GM23338 (cell line): ENCODE measurements at regions not wholly inside any gene's neighbourhood (a gene's known extent, or its start where the extent isn't known, plus 50 kb on each side); places are given as distances from the start of the nearest gene placed in this dataset.

Source experiments
- ATAC-seq: fragments of 200-7000 bp; cut with Tn5 transposase; 3 replicates; pipeline ENCODE4 v1.9.1; 2020
- DNase-seq: peaks from one replicate; pipeline ENCODE4 v3.0.0-alpha.2; 2015; ENCODE audit warnings: low spot score
- H2AFZ ChIP-seq: fragments of 200-600 bp; sonication (generic); 2 replicates; pipeline ENCODE4 v1.8.0; 2016; ENCODE audit warnings: antibody characterized with exemption, mild to moderate bottlenecking, moderate library complexity
- H3F3A ChIP-seq: fragments of 200-600 bp; sonication (generic); replicated peaks from 2 replicates; pipeline ENCODE4 v1.8.0; 2017; ENCODE audit warnings: antibody characterized with exemption, mixed run types, low read depth
- H3K27ac ChIP-seq: fragments of 200-600 bp; sonication (generic); 2 replicates; pipeline ENCODE4 v1.6.1; 2016; ENCODE audit warnings: low read depth
- H3K27me3 ChIP-seq: fragments of 200-600 bp; sonication (generic); 2 replicates; pipeline ENCODE4 v1.8.0; 2016; ENCODE audit warnings: mild to moderate bottlenecking, mixed run types, moderate library complexity; ENCODE audit not compliant: insufficient read depth
- H3K36me3 ChIP-seq: fragments of 200-600 bp; sonication (generic); 2 replicates; pipeline ENCODE4 v1.8.0; 2016; ENCODE audit warnings: mild to moderate bottlenecking; ENCODE audit not compliant: insufficient read depth
- H3K4me1 ChIP-seq: fragments of 200-600 bp; sonication (generic); 2 replicates; pipeline ENCODE4 v1.8.0; 2016; ENCODE audit warnings: mild to moderate bottlenecking, moderate library complexity; ENCODE audit not compliant: insufficient read depth
- H3K4me2 ChIP-seq: fragments of 200-600 bp; sonication (generic); 2 replicates; pipeline ENCODE4 v1.7.1; 2017; ENCODE audit warnings: mixed run types
- H3K4me3 ChIP-seq: fragments of 200-600 bp; sonication (generic); 2 replicates; pipeline ENCODE4 v1.6.1; 2016; ENCODE audit warnings: mixed run types
- H3K79me2 ChIP-seq: fragments of 200-600 bp; sonication (generic); replicated peaks from 2 replicates; pipeline ENCODE4 v1.8.0; 2017; ENCODE audit warnings: mild to moderate bottlenecking; ENCODE audit not compliant: insufficient read depth
- H3K9me2 ChIP-seq: fragments of 200-600 bp; sonication (generic); 2 replicates; pipeline ENCODE4 v1.8.0; 2017; ENCODE audit not compliant: insufficient read depth
- H4K20me1 ChIP-seq: fragments of 200-600 bp; sonication (generic); replicated peaks from 2 replicates; pipeline ENCODE4 v1.8.0; 2017; ENCODE audit warnings: mild to moderate bottlenecking; ENCODE audit not compliant: insufficient read depth
- H3K27ac Mint-ChIP-seq: 2 replicates; pipeline ENCODE4 v1.8.0; 2020; ENCODE audit warnings: inconsistent platforms, mild to moderate bottlenecking, moderate library complexity, mixed read lengths
- H3K27me3 Mint-ChIP-seq: 3 replicates; pipeline ENCODE4 v1.8.0; 2022; ENCODE audit warnings: low read depth, mild to moderate bottlenecking, moderate library complexity, mixed read lengths, inconsistent platforms; ENCODE audit not compliant: insufficient read depth, poor library complexity
- H3K36me3 Mint-ChIP-seq: 3 replicates; pipeline ENCODE4 v1.8.0; 2021; ENCODE audit warnings: low read depth, mild to moderate bottlenecking, inconsistent platforms, moderate library complexity, mixed read lengths
- H3K4me1 Mint-ChIP-seq: 3 replicates; pipeline ENCODE4 v1.8.0; 2020; ENCODE audit warnings: mild to moderate bottlenecking, inconsistent platforms, mixed read lengths
- H3K4me3 Mint-ChIP-seq: 3 replicates; pipeline ENCODE4 v1.8.0; 2021; ENCODE audit warnings: moderate library complexity, mild to moderate bottlenecking, inconsistent platforms, mixed read lengths
- H3K9me3 Mint-ChIP-seq: 3 replicates; pipeline ENCODE4 v1.8.0; 2020; ENCODE audit warnings: moderate library complexity, mild to moderate bottlenecking, inconsistent platforms, mixed read lengths
- CREB1 ChIP-seq: fragments of 250-450 bp; sonication (Bioruptor Pico); IDR thresholded peaks from 2 replicates; pipeline ENCODE4 v1.5.0; 2020; ENCODE audit warnings: low read depth, mild to moderate bottlenecking, moderate library complexity
- ETS1 ChIP-seq: IDR thresholded peaks from 2 replicates; pipeline ENCODE4 v1.6.1; 2016; ENCODE audit warnings: antibody characterized with exemption
- JUNB ChIP-seq: IDR thresholded peaks from one replicate; pipeline ENCODE4 v1.6.1; 2016; ENCODE audit warnings: antibody characterized with exemption; ENCODE audit not compliant: unreplicated experiment
- NANOG ChIP-seq: IDR thresholded peaks from 2 replicates; pipeline ENCODE4 v1.6.1; 2016; ENCODE audit warnings: antibody characterized with exemption, borderline replicate concordance
- STAT1 ChIP-seq: IDR thresholded peaks from one replicate; pipeline ENCODE4 v1.6.1; 2016; ENCODE audit warnings: antibody characterized with exemption; ENCODE audit not compliant: unreplicated experiment
- ZNF114 ChIP-seq: fragments of 250-450 bp; sonication (Bioruptor Pico); IDR thresholded peaks from 2 replicates; pipeline ENCODE4 v1.5.0; 2020; ENCODE audit warnings: mild to moderate bottlenecking, moderate library complexity
- ZNF331 ChIP-seq: fragments of 250-450 bp; sonication (Bioruptor Pico); IDR thresholded peaks from 2 replicates; pipeline ENCODE4 v1.5.0; 2020; ENCODE audit warnings: low read depth, mild to moderate bottlenecking, moderate library complexity
- ZNF462 ChIP-seq: fragments of 250-450 bp; sonication (Bioruptor Pico); IDR thresholded peaks from 2 replicates; pipeline ENCODE4 v1.5.0; 2020; ENCODE audit warnings: mild to moderate bottlenecking, moderate library complexity

GRCh38 chr21:31592516-31592915, 67.0 kb upstream of the SOD1 start (continued):
- TF ChIP-seq ZNF462 (no peak), ZNF331 (CRISPR knock-in tag) (no peak), ZNF114 (CRISPR knock-in tag) (no peak), STAT1 (no peak), CREB1 (CRISPR knock-in tag) (no peak), JUNB (no peak)

GRCh38 chr21:31589820-31590219, 69.7 kb upstream of the SOD1 start:
- H3K27me3 Mint-ChIP-seq: peaks cover 2% of the 10 kb centered on the region
- no peaks in the 10 kb centered on the region for H3K36me3 ChIP-seq
- H3K27ac Mint-ChIP-seq: no peak overlapping the region
- no peaks in the 10 kb centered on the region for H3K36me3 Mint-ChIP-seq
- no peak overlapping the region for H3K27ac ChIP-seq
- no peak overlapping the region for H2AFZ ChIP-seq
- H3K9me2 ChIP-seq: no peaks in the 10 kb centered on the region
- H3K4me3 ChIP-seq: no peak overlapping the region
- no peaks in the 10 kb centered on the region for H3K4me1 ChIP-seq
- no peak overlapping the region for H3K4me2 ChIP-seq
- H3K4me3 Mint-ChIP-seq: no peak overlapping the region
- H3K4me1 Mint-ChIP-seq: 0 out of 3 replicates have a peak, but pooled peaks cover 2% of the 10 kb centered on the region
- TF ChIP-seq NANOG (no peak), STAT1 (no peak), ZNF331 (CRISPR knock-in tag) (no peak), ETS1 (no peak)
- H3K27me3 ChIP-seq: no peaks in the 10 kb centered on the region
- H3K79me2 ChIP-seq: no peaks in the 10 kb centered on the region
- H4K20me1 ChIP-seq: no peaks in the 10 kb centered on the region
- ATAC-seq: no peak
- no peak for DNase-seq
- H3K9me3 Mint-ChIP-seq: no peaks in the 10 kb centered on the region; the same call in 2 of the 3 replicates
- no peaks in the 10 kb centered on the region for H3F3A ChIP-seq
